ENCODE measurements at regions not wholly inside any gene's neighbourhood (a gene's known extent, or its start where the extent isn't known, plus 50 kb on each side); places are given as distances from the start of the nearest gene placed in this dataset.

DNA sequence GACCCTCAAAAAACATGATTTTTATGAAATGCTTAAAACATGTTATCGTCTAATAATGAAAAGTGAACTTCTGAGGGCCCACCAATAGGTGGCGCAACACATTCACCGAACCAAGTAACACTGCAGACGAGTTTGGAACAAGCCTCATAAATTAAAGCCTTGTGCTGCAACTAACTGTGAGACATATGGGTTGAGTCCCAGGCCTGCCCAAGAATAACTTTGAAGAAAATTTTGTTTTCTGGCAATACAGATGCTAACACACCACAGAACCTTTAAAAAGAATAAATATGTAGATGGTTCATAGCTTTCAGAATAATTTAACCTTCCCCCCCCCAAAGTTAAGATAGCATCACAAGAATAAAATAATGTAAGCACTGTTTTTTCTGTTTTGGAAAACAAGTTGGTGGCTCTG lies 285.9 kb downstream of the RNF144A start:
- 1 to 2% (median 2%) methylated on average over 4 of the region's 4 CpGs for WGBS, 3 donors

DNA sequence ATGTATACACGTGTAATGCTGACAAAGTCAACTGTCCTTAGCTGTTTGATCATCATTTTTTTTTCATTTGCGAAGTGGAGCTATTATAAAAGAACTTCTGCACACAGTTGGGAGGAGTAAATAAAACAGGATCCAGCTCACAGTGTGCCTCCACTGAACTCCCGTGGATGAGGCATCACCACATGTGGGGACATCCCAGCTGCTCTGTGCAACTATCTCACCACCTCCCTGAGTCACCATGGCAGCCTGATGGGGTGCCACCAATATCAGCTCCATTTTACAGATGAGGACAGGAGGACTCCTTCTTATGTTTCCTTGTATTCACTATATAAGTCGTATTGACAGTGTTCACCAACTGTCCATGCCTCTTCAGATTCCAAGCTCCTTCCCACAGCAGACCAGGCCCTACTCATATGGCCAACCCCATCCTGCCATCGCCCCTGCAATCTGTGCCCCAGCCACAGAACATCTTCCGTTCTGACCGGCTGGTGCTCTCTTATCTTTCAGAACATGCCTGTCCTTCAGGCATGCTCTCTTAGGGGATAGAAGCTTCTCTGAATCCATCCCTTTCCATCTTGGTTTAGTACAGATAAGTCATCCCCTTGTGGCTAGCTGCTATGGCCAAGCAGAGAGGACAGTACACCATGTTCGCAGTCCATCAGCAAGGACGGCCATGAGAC lies 288.1 kb downstream of the RNF144A start:
- WGBS, 3 donors = 87 to 92% (median 91%) methylated on average over 9 of the region's 9 CpGs

More for the DNA sequence above, 285.9 kb downstream of the RNF144A start:
- H3K27ac ChIP-seq (ENCODE audit: low read depth, low read length) = no peak overlapping the region

DNA sequence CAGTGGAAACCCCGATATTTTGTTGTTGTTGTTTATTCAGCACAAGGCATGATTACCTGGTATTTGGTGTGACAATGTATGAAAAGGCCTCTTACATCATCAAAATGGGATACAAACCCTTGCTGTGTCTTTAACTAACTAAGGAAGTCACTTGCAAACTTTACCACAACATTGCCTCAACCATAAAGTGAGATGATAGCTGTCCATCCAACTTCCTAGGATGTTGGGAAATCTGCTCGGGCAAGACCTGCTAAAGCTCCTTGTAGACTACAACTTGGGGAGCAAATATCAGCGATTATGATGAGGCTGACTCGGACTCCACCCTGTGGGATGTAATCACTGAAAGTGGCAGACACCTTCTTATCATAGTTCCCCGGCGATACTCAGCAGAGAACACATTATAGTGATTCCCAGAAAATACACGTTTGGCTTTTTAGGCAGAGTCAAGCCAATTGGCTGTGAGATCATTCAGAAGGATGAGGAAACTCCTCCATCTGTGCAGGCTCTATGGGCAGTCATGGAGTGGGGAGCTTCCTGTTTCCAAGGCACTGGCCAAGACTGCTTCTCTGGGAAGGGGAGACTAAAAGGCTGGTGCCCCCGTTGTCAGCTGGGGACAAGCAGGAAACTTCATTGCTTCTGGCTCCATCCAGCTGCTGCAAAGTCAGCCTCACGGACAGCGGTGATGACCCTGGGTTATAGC lies 289.0 kb downstream of the RNF144A start:
- no peak overlapping the region for H3K27ac ChIP-seq (ENCODE audit: low read depth, low read length)
- WGBS, 3 donors = 71 to 90% (median 78%) methylated on average over 10 of the region's 10 CpGs

More for the DNA sequence above, 288.1 kb downstream of the RNF144A start:
- no peak overlapping the region for H3K27ac ChIP-seq (ENCODE audit: low read depth, low read length)

- WGBS, 3 donors = 91 to 93% (median 92%) methylated on average over 7 of the region's 7 CpGs
Measured at GRCh38 chr2:7207631-7208030, 290.4 kb downstream of the RNF144A start.

DNA sequence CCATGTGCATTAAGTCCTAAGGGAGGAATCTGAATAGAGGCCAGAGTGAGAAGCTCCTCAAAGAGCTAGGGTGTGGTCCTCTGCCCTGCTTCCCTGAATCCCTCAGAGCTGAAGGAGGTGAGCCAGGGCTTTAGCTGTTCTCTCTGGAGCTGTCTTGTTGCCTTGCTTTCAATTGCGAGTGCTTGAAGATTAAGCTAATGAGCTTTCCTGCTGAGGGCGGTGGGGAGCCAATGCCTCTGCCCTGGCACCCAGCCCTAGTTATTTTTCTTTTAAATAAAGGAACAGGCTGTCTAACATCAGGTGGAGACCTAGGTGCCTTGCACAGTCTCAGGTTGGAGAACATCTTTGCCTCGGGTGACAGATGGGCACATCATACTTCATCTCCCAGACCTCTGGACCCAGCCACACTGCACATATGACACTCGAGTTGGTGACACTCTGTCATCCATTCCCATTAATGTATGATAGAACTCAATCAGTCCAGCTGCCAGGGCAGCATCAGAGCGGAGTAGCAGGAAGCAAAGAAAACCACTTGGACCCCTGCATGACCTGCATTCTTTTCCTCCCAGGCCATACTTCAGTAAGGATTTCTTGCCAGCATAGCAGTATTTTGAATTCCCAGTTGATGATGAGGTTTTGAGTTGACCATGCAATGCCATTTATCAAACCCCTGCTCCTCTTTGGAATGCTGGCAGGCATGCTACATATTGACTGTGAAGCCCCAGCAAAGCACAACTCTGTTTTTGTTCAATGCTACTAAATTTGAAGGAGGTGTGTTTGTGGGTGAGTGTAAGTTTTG lies 292.7 kb downstream of the RNF144A start:
- WGBS, 3 donors = 70 to 74% (median 73%) methylated on average over 5 of the region's 5 CpGs
- H3K27ac ChIP-seq (ENCODE audit: low read depth, low read length) = no peak overlapping the region

More at GRCh38 chr2:7207631-7208030, 290.4 kb downstream of the RNF144A start:
- no peak overlapping the region for H3K27ac ChIP-seq (ENCODE audit: low read depth, low read length)

- 82 to 88% (median 85%) methylated on average over 4 of the region's 4 CpGs for WGBS, 3 donors
- H3K27ac ChIP-seq (ENCODE audit: low read depth, low read length) = no peak overlapping the region
Measured at GRCh38 chr2:7210712-7211111, 293.5 kb downstream of the RNF144A start.

- H3K27ac ChIP-seq (ENCODE audit: low read depth, low read length) = no peak overlapping the region
- 13 to 78% (median 62%) methylated on average over 1 of the region's 1 CpG for WGBS, 3 donors
Measured at GRCh38 chr2:7225848-7226247, 308.6 kb downstream of the RNF144A start.

GRCh38 chr2:7226501-7226900 lies 309.3 kb downstream of the RNF144A start:
- H3K27ac ChIP-seq (ENCODE audit: low read depth, low read length) = no peak overlapping the region
- 4 to 10% (median 10%) methylated on average over 1 of the region's 1 CpG for WGBS, 3 donors

GRCh38 chr2:7233126-7233525 lies 315.9 kb downstream of the RNF144A start:
- no peak overlapping the region for H3K27ac ChIP-seq (ENCODE audit: low read depth, low read length)
- WGBS, 3 donors = 31 to 58% (median 36%) methylated on average over 1 of the region's 1 CpG

- WGBS, 3 donors = 94 to 96% (median 95%) methylated on average over 13 of the region's 13 CpGs
- no peak overlapping the region for H3K27ac ChIP-seq (ENCODE audit: low read depth, low read length)
Measured at GRCh38 chr2:7237466-7237865, 320.3 kb downstream of the RNF144A start.

GRCh38 chr2:7239078-7239477 lies 321.9 kb downstream of the RNF144A start:
- WGBS, 3 donors = 77 to 92% (median 78%) methylated on average over 3 of the region's 3 CpGs
- H3K27ac ChIP-seq (ENCODE audit: low read depth, low read length) = no peak overlapping the region

DNA sequence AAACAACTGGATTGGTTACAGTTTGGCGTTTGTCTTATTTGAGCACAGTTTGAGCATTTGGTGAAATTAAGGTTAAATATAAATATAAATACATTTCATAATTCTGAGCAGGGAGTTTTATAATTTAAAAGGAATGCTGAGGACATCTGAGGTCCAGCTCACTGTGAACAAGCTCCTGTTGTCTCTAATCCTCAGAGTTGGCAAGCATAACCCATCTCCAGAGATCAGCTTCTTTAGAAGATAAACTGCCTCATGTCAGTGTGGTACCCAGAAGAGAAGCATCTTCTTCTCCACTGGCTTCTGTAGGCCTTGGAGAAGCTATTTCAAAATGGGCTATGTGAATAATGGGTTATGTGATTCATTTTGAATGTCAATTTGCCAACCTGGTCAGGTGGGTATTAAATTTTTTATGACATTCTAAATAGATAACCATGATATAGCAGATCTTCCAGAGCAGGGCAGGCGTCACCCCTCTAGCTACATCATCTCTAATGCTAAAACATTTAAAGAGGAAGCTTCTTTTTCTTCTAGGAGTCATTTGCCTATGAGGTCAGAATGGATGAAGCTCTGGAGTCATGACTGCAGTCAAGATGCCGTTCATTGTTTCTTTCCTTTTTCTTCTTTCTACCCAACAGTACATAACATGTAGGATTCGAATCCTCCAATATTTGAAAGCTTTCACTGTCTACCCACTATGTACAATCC lies 324.0 kb downstream of the RNF144A start:
- H3K27ac ChIP-seq (ENCODE audit: low read depth, low read length) = no peak overlapping the region
- 78 to 91% (median 87%) methylated on average over 4 of the region's 4 CpGs for WGBS, 3 donors

GRCh38 chr2:7242189-7242867 lies 325.1 kb downstream of the RNF144A start:
- H3K27ac ChIP-seq (ENCODE audit: low read depth, low read length) = no peak overlapping the region
- WGBS, 3 donors = 83 to 85% (median 83%) methylated on average over 5 of the region's 5 CpGs

GRCh38 chr2:7243276-7243675 lies 326.1 kb downstream of the RNF144A start:
- H3K27ac ChIP-seq (ENCODE audit: low read depth, low read length) = no peak overlapping the region
- WGBS, 3 donors = 54 to 81% (median 55%) methylated on average over 4 of the region's 4 CpGs

GRCh38 chr2:7256377-7256776 lies 339.2 kb downstream of the RNF144A start:
- no peak overlapping the region for H3K27ac ChIP-seq (ENCODE audit: low read depth, low read length)
- 77 to 90% (median 82%) methylated on average over 5 of the region's 5 CpGs for WGBS, 3 donors

GRCh38 chr2:7262727-7263126 lies 345.5 kb downstream of the RNF144A start:
- 44 to 73% (median 60%) methylated on average over 6 of the region's 6 CpGs for WGBS, 3 donors
- H3K27ac ChIP-seq (ENCODE audit: low read depth, low read length) = no peak overlapping the region

- WGBS, 3 donors = 91 to 95% (median 94%) methylated on average over 8 of the region's 8 CpGs
- no peak overlapping the region for H3K27ac ChIP-seq (ENCODE audit: low read depth, low read length)
Measured at GRCh38 chr2:7264791-7265190, 347.6 kb downstream of the RNF144A start.

DNA sequence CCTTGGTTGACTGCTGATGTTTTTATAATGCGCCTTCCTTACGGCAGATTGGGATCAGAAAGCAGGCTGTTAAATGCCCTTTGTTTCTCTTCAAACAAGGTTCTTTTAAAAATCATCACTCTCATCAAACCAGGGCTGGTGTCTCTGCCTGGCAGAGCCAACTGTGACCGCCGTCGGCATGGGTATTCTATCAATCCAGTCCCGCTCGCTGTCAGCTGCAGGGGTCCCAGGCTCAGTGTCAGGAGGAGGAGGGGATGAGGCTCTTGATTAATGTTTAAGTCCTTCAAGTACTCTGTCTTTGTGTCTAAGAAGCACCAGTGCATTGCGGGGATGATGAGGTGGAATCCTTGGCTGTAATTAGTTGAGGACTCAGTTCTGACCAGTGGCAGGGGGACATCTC lies 348.1 kb downstream of the RNF144A start:
- 78 to 83% (median 83%) methylated on average over 8 of the region's 8 CpGs for WGBS, 3 donors

More for the DNA sequence above, 348.1 kb downstream of the RNF144A start:
- no peak overlapping the region for H3K27ac ChIP-seq (ENCODE audit: low read depth, low read length)

Measured in adipose tissue (tissue), 3 donors.